Hematopoietic multipotent progenitor cell treated with erythropoietin and hydrocortisone succinate and interleukin-3 and kit ligand, for 4 days (in vitro differentiated cells): ENCODE measurements at regions not wholly inside any gene's neighbourhood (a gene's known extent, or its start where the extent isn't known, plus 50 kb on each side); places are given as distances from the start of the nearest gene placed in this dataset.

Source experiments
- DNase-seq: peaks from one replicate; pipeline ENCODE4 v3.0.0-alpha.2; 2015

GRCh38 chr5:2529371-2530092, 221.9 kb downstream of the IRX2 start:
- no peak for DNase-seq

DNA sequence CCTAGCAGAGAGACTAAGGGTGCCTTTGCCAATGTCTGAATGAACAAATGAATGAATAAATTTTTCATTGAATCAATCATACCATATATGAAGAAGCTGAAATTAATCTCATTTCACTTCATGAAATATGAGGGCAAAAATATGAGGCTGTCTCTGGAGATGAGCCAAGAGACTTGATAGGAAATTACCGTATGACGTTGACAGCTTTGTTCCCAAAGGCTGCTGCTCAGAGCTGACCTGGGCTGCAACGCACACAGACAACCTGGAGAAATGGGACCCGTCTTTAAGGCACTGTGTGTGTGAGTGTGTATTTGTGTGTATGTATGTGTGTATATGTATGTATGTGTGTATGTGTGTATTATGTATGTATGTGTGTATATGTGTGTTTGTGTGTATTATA, 226.1 kb downstream of the IRX2 start:
- DNase-seq = no peak

GRCh38 chr5:2524620-2525019, 226.9 kb downstream of the IRX2 start:
- DNase-seq = no peak

- no peak for DNase-seq
These were observed 228.3 kb downstream of the IRX2 start for GRCh38 chr5:2523180-2523579.

GRCh38 chr5:2522372-2522771, 229.1 kb downstream of the IRX2 start:
- no peak for DNase-seq

DNA sequence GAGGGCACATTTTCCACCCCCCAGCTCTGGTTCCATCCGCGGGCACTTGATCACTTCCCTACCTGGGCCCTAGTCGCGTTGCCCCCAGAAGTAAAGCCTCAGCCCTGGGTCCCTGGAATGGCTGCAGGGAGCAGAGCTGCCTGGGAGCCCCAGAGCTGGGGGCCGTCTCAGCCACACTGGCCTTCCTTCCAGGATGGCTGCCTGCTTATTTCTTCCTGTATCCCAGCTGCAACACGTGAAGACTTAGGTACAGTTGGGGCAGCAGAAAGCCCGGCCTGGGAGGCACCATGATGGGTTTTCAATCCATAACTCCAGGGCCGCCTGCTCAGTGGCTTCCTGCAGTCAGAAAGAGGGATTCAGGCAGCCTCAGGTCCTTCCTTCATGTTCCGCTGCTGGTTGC, 232.3 kb downstream of the IRX2 start:
- DNase-seq = no peak

- DNase-seq = no peak
These were observed 234.0 kb downstream of the IRX2 start for GRCh38 chr5:2517451-2517850.

GRCh38 chr5:2515180-2515764, 236.2 kb downstream of the IRX2 start:
- no peak for DNase-seq

DNA sequence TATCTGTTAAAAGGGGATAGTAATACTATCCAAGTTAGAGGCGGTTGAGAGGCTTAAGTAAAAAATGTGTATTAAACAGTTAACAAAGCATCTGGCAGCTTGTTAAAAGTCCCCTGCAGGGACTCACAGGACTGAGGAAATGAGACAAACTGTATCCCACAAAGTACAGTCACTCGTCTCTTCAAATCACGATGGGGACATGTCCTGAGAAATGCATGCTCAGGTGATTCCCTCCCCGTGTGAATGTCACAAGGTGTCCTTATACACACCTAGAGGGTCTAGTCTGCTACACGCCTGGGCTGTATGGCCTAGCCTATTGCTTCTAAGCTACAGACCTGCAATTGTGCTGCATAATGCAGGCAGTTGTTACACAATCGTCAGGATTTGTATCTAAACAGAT, 237.0 kb downstream of the IRX2 start:
- DNase-seq = no peak

- DNase-seq = no peak
These were observed 239.8 kb downstream of the IRX2 start for GRCh38 chr5:2511706-2512105.

- no peak for DNase-seq
These were observed 240.4 kb downstream of the IRX2 start for GRCh38 chr5:2511126-2511525.

- no peak for DNase-seq
These were observed 241.9 kb downstream of the IRX2 start for GRCh38 chr5:2509527-2509926.

GRCh38 chr5:2508514-2508913, 243.0 kb downstream of the IRX2 start:
- DNase-seq = no peak

DNA sequence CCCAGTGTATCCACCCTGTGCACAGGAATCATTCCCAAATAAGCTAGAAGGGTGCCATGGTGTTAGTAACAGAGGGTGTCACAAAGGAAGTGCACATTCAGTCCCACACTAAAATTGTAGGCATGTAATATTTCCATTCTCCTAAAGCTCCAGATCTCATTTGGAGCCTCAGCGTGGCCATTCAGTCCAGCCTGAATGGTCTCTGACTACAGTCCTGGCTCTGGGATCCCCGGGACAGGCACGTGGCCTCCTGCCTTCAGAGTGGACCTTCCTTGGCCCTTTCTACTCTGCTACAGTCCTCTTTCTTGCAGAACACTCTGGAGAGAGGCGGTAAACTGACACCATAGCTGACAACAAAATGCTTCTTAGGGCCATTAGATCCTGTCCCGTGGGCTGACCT, 243.9 kb downstream of the IRX2 start:
- no peak for DNase-seq

GRCh38 chr5:2506603-2507002, 244.9 kb downstream of the IRX2 start:
- no peak for DNase-seq

DNA sequence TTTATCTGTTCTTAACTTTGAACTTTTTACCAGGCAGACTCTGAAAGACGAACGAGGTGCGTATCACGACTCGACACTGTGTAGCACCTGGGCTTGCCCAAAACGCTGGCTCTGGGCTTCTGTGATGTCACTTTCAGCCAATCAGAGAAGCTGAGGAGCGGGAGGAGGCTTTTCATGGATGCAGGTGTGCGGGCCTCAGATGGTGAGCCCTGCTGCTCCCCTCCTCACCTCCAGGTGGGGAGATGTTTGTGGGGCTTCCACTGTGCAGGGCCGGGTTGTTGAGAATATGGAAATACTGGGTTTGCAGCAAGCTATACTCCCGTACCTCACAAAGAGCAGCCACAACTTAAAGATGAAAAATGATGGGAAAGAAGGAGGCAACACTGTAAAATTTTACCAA, 246.3 kb downstream of the IRX2 start:
- no peak for DNase-seq

DNA sequence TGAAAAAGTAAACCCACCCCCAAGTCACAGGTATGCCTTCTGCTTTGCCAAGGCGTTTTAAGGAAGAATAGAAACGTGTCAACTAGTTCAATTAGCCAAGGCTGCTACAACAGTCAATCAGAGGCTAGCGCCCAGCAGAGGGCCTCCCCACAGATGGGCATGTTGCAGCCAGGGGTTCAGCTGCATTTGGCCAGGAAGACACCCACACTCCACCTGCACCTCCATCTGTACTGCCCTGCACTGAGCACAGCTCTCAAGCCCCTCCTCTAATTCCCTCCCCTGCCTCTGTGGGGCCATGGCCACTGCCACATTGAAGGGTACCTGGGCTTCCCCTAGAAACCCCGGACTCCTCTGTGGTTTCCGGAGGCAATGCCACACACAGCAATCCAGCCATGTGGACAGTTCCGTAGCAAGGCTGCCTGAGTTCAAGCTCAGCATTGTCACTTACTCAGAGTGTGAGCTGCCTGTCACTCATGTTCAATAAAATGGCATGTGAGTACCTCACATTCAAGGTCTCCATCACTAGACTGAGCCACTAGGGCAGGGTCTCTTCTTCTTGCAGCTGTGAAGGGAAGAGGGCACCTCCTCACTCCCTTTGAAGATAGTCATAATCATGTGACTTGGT, 248.4 kb downstream of the IRX2 start:
- DNase-seq = no peak

DNA sequence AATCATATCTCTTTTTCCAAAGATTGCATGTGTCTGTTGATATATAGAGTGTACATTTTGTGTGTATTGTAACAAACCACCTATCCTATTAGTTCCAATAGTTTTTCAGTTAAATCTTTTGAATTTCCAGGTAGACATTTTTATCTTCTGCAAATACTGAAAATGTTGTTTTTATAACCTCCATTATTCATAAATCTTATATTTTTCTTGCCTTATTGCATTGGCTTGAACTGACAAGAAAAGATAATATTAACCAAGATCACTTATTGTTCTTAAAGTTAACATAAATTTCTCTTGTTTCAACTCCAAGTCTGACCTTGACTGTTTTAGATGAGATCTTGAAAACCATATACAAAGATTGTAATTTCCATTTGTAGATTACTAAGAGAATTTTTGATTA, 251.6 kb downstream of the IRX2 start:
- DNase-seq = no peak

DNA sequence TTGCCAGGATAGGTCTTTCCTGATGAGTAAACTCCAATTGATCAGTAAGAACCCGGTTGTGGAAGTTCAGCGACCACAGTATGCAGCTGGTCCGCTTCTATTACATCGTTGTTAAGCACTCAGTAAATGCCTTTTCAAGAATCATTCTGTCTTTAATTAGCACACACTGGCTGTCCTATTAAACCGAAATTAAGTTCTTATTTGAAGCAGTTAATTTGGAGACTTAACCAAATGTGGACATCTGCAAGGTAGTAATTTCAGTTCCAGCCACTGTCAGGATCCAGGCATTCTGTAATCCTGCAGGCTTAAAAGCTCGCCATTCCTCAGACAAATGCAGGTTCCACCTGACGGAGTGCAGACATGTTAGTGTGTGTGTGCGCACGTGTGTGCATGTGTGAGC, 254.6 kb downstream of the IRX2 start:
- DNase-seq = no peak

- DNase-seq = no peak
These were observed 255.4 kb downstream of the IRX2 start for GRCh38 chr5:2496126-2496525.

DNA sequence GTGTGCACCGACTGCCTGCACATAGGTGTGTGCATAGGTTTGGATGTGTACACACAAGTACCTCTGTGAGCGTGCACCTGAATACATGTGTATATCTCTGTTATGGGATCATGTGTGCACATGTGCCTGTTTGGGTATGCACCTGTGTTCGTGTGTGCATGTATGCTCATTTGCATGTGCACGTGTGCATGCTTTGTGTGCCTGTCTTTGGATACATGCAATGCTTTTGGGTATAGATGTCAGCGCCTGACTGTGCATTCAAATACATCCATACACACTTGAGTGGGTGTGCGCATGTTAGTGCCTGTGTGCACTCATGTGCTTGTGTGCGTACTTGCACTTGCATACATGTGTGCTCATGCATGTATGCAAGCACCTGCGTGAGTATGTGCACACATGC, 258.1 kb downstream of the IRX2 start:
- DNase-seq = no peak

DNA sequence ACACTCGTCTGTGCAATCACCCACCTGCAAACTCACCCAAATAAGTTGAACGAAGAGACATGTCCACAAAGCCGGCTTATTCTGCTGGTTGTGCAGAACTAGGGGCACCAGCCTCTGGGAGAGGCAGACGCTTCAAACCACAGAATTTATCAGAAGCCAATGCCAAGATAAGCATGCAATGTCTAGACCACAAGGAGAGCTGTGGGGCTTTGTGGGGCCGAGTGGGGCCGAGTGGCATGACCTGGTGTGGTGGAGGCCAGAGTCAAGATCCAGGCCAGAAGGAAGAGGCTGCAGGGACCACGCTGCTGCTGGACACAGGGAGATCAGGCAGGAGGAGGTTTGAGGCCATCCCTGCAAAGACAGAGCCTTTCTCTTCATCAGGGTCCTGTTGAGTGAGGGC, 259.0 kb downstream of the IRX2 start:
- DNase-seq = peak; percentile 4

GRCh38 chr5:2491846-2492245, 259.6 kb downstream of the IRX2 start:
- DNase-seq = no peak

DNA sequence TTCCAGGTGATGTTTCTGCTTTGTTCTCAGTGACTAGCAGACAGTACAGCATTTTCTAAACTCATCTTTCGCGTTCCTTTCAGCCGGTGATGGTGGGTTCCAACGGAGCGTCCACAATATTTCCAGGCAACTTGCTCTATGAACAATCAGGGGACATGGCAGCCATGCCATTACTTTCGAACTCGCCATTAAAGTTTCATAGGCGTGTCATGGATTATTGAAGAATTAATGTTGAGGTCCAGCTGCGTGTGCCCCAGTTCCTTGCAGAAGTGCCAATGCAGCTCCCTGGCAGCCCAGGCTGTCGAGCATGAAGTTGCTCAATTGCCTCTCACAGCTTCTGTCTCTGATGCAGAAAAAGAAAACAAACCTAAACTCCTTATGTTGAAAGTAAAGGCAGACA, 262.2 kb downstream of the IRX2 start:
- DNase-seq = no peak

GRCh38 chr5:2488593-2488992, 262.9 kb downstream of the IRX2 start:
- no peak for DNase-seq
